Endothelial cell of umbilical vein (primary cell): ENCODE measurements at regions not wholly inside any gene's neighbourhood (a gene's known extent, or its start where the extent isn't known, plus 50 kb on each side); places are given as distances from the start of the nearest gene placed in this dataset.

ENCODE experiments used
- CTCF ChIP-seq, 2 donors: IDR thresholded peaks; 1 replicate in 1 of 2; 2 replicates in 1 of 2; pipeline ENCODE4 v1.5.1; 2011; ENCODE audit warnings: low read length in 2 of 2, mild to moderate bottlenecking in 2 of 2, moderate library complexity in 2 of 2, control low read depth in 1 of 2, inconsistent platforms in 1 of 2, low read depth in 1 of 2; ENCODE audit not compliant: insufficient read depth in 1 of 2; ENCODE audit errors: extremely low read depth in 1 of 2
- EZH2 ChIP-seq: IDR thresholded peaks from 2 replicates; pipeline ENCODE4 v1.6.1; 2012; ENCODE audit warnings: borderline replicate concordance, low read depth, mild to moderate bottlenecking, moderate library complexity, low read length, inconsistent platforms; ENCODE audit not compliant: severe bottlenecking
- FOS ChIP-seq: IDR thresholded peaks from 2 replicates; pipeline ENCODE4 v1.6.1; 2011; ENCODE audit warnings: mild to moderate bottlenecking, low read length, moderate library complexity, borderline replicate concordance; ENCODE audit not compliant: insufficient read depth
- JUN ChIP-seq: IDR thresholded peaks from 2 replicates; pipeline ENCODE4 v1.6.1; 2011; ENCODE audit warnings: borderline replicate concordance, low read depth; ENCODE audit not compliant: insufficient read length, insufficient read depth
- MAX ChIP-seq: IDR thresholded peaks from 2 replicates; pipeline ENCODE4 v1.6.1; 2011; ENCODE audit not compliant: insufficient read depth, insufficient read length
- POLR2A ChIP-seq: IDR thresholded peaks from 2 replicates; pipeline ENCODE4 v1.6.1; 2012; ENCODE audit warnings: low read depth, mild to moderate bottlenecking, control low read depth, low read length
- POLR2AphosphoS5 ChIP-seq: IDR thresholded peaks from 2 replicates; pipeline ENCODE4 v1.6.1; 2012; ENCODE audit warnings: low read depth, mild to moderate bottlenecking, control low read depth, low read length, moderate library complexity; ENCODE audit not compliant: insufficient read depth

GRCh38 chr1:181386951-181387350 is 96.4 kb upstream of the CACNA1E start:
- TF ChIP-seq EZH2 (no peak), CTCF (IDR thresholded peaks at IDR 0.05; ENCODE audit: extremely low read depth in 1 of 2, insufficient read depth in 1 of 2, low read depth in 1 of 2, low read length in 2 of 2) (no peak), POLR2A (no peak), JUN (no peak), MAX (no peak), POLR2AphosphoS5 (no peak), FOS (no peak)
